NB4 (cell line): ENCODE measurements at regions not wholly inside any gene's neighbourhood (a gene's known extent, or its start where the extent isn't known, plus 50 kb on each side); places are given as distances from the start of the nearest gene placed in this dataset.

Source experiments
- POLR2A ChIP-seq: IDR thresholded peaks from 2 replicates; pipeline ENCODE4 v1.6.1; 2011; ENCODE audit warnings: mild to moderate bottlenecking; ENCODE audit not compliant: insufficient read length; ENCODE audit errors: extremely low read depth
- TF ChIP-seq, protein P1 (sequence below): IDR thresholded peaks from one replicate; pipeline ENCODE4 v1.5.1; 2012; ENCODE audit warnings: low read depth, low read length

- TF ChIP-seq, protein P1, sequence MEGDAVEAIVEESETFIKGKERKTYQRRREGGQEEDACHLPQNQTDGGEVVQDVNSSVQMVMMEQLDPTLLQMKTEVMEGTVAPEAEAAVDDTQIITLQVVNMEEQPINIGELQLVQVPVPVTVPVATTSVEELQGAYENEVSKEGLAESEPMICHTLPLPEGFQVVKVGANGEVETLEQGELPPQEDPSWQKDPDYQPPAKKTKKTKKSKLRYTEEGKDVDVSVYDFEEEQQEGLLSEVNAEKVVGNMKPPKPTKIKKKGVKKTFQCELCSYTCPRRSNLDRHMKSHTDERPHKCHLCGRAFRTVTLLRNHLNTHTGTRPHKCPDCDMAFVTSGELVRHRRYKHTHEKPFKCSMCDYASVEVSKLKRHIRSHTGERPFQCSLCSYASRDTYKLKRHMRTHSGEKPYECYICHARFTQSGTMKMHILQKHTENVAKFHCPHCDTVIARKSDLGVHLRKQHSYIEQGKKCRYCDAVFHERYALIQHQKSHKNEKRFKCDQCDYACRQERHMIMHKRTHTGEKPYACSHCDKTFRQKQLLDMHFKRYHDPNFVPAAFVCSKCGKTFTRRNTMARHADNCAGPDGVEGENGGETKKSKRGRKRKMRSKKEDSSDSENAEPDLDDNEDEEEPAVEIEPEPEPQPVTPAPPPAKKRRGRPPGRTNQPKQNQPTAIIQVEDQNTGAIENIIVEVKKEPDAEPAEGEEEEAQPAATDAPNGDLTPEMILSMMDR: no peak
- TF ChIP-seq POLR2A: no peak
These were observed 93.6 kb upstream of the SDK1 start for GRCh38 chr7:3207387-3207902.
